ENCODE measurements at regions not wholly inside any gene's neighbourhood (a gene's known extent, or its start where the extent isn't known, plus 50 kb on each side); places are given as distances from the start of the nearest gene placed in this dataset.

DNA sequence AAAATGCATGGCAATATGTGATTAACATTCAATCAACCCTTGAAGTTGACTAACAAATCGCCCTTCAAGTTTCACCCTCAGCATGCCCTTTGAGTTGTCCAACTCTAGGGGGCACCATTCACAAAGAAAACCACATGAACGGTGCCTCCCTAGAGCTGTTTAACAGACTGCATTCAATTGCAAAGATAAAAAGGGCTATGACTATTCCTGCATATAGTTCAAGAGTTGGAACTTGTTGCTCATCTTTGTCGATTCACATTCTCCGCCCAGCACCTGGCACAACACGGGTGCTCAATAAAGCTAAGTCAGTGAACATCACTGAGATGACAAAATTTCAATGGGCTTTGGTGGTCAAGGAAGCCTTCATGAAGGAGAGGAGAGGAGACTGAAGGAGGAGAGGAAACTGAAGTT lies 69.6 kb upstream of the SLC30A5 start:
- Mint-ChIP-seq H3K27me3 (peaks cover 14% of the 10 kb centered on the region), H3K4me3 (no peak overlapping the region), H3K4me1 (ENCODE audit: low read depth) (peaks cover 4% of the 10 kb centered on the region), H3K27ac (no peak overlapping the region), H3K9me3 (no peaks in the 10 kb centered on the region), H3K36me3 (ENCODE audit: low read depth) (no peaks in the 10 kb centered on the region)
- peak; percentile 57 for ATAC-seq (ENCODE audit: poor library complexity)
- Histone ChIP-seq H3K9me3 (ENCODE audit: control insufficient read depth in 1 of 2, insufficient read depth in 1 of 2, low read length in 2 of 2) (no peaks in the 10 kb centered on the region), H3K4me3 (ENCODE audit: low read length) (no peak overlapping the region), H3K36me3 (ENCODE audit: insufficient read depth, low read length) (no peaks in the 10 kb centered on the region), H3K4me1 (ENCODE audit: insufficient read depth, low read length) (no peaks in the 10 kb centered on the region), H3K27me3 (ENCODE audit: control insufficient read depth in 1 of 2, insufficient read depth in 2 of 2, low read length in 2 of 2) (no peaks in the 10 kb centered on the region), H3K27ac (ENCODE audit: low read depth in 1 of 2, low read length in 2 of 2) (no peak overlapping the region)
- intact Hi-C loops (cut with DNase I, micrococcal nuclease): no loop called here
- ChIA-PET POLR2A (no interaction called here), CTCF (interaction anchor here (1.2 kb wide), 1 partner anchor 310 kb away, joined by 3 read pairs; no protein-coding TSS in a partner anchor)
- DNase-seq: peak in 4 of 14 experiments; percentile 13 to 50 (median 40)
- TF ChIP-seq, protein P1, sequence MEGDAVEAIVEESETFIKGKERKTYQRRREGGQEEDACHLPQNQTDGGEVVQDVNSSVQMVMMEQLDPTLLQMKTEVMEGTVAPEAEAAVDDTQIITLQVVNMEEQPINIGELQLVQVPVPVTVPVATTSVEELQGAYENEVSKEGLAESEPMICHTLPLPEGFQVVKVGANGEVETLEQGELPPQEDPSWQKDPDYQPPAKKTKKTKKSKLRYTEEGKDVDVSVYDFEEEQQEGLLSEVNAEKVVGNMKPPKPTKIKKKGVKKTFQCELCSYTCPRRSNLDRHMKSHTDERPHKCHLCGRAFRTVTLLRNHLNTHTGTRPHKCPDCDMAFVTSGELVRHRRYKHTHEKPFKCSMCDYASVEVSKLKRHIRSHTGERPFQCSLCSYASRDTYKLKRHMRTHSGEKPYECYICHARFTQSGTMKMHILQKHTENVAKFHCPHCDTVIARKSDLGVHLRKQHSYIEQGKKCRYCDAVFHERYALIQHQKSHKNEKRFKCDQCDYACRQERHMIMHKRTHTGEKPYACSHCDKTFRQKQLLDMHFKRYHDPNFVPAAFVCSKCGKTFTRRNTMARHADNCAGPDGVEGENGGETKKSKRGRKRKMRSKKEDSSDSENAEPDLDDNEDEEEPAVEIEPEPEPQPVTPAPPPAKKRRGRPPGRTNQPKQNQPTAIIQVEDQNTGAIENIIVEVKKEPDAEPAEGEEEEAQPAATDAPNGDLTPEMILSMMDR (IDR thresholded peaks at IDR 0.05): peak; percentile 28

DNA sequence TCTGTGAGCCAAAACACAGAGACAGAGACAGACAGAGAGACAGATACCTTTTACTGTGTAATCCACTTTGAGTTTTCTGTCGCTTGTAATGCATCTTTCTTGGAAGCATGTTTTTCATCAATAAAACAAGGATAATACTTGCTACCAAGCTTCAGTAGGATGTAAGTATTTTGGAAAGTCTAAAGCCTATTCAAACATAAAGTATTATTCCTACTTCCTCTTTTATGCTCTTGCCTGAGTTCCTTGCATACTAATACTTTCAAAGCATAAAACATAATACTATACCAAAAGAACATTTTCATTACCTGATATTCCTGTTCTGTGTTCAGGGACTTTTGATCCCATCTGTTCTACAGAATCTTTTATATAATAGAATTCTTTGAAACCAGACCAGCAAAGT lies 64.5 kb upstream of the SLC30A5 start:
- no peaks in the 10 kb centered on the region for H3K27me3 ChIP-seq (ENCODE audit: control insufficient read depth in 1 of 2, insufficient read depth in 2 of 2, low read length in 2 of 2)
- DNase-seq: no peak
- H3K36me3 ChIP-seq (ENCODE audit: insufficient read depth, low read length): no peaks in the 10 kb centered on the region
- ChIA-PET CTCF (no interaction called here), POLR2A (no interaction called here)
- no peaks in the 10 kb centered on the region for H3K36me3 Mint-ChIP-seq (ENCODE audit: low read depth)
- no peak overlapping the region for H3K27ac Mint-ChIP-seq
- H3K9me3 Mint-ChIP-seq: no peaks in the 10 kb centered on the region
- H3K4me3 Mint-ChIP-seq: no peak overlapping the region
- TF ChIP-seq, protein P1 (IDR thresholded peaks at IDR 0.05): no peak
- H3K4me1 ChIP-seq (ENCODE audit: insufficient read depth, low read length): no peaks in the 10 kb centered on the region
- H3K27ac ChIP-seq (ENCODE audit: low read depth in 1 of 2, low read length in 2 of 2): no peak overlapping the region
- peaks cover 3% of the 10 kb centered on the region for H3K27me3 Mint-ChIP-seq
- H3K9me3 ChIP-seq (ENCODE audit: control insufficient read depth in 1 of 2, insufficient read depth in 1 of 2, low read length in 2 of 2): no peaks in the 10 kb centered on the region
- intact Hi-C loops (cut with DNase I, micrococcal nuclease): no loop called here
- no peaks in the 10 kb centered on the region for H3K4me1 Mint-ChIP-seq (ENCODE audit: low read depth)
- no peak overlapping the region for H3K4me3 ChIP-seq (ENCODE audit: low read length)
- no peak for ATAC-seq (ENCODE audit: poor library complexity)

DNA sequence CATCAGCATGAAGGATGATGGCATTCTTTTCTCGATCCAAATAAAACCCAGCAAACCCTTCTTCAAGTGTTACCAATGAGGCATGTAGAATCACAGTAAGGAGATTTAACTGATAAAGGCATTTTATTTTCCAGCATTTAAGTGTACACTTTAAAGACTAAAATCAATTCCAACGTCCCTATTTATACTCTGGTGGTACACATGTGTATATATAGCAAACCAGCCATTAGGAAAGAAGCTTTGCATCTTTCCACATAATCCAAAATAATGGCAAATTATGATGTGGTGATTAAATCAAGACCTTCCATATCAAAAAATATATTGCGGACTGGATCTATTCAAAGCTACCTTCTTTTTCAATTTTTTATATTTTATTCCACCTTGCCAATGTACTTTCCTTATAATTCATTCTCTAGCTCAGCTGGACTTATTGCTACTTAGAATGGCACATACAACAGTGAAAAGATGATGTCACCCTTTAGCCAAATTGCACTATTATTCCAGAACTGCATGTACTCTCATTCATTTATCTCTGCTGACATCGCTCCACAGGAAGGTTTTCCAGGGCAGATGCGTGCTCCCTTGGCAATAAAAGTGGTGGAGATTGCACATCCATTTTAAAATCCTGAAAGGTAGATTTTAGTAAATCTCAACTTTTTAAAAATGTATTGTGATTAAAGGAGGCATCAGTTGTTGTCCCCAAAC lies 63.3 kb upstream of the SLC30A5 start:
- Mint-ChIP-seq H3K4me1 (ENCODE audit: low read depth) (no peaks in the 10 kb centered on the region), H3K27me3 (no peaks in the 10 kb centered on the region), H3K4me3 (no peak overlapping the region), H3K36me3 (ENCODE audit: low read depth) (no peaks in the 10 kb centered on the region), H3K9me3 (no peaks in the 10 kb centered on the region), H3K27ac (no peak overlapping the region)
- TF ChIP-seq, protein P1 (IDR thresholded peaks at IDR 0.05): no peak
- intact Hi-C loops (cut with DNase I, micrococcal nuclease): no loop called here
- no peak for DNase-seq
- Histone ChIP-seq H3K4me1 (ENCODE audit: insufficient read depth, low read length) (no peaks in the 10 kb centered on the region), H3K27me3 (ENCODE audit: control insufficient read depth in 1 of 2, insufficient read depth in 2 of 2, low read length in 2 of 2) (no peaks in the 10 kb centered on the region), H3K4me3 (ENCODE audit: low read length) (no peak overlapping the region), H3K36me3 (ENCODE audit: insufficient read depth, low read length) (no peaks in the 10 kb centered on the region), H3K9me3 (ENCODE audit: control insufficient read depth in 1 of 2, insufficient read depth in 1 of 2, low read length in 2 of 2) (no peaks in the 10 kb centered on the region), H3K27ac (ENCODE audit: low read depth in 1 of 2, low read length in 2 of 2) (no peak overlapping the region)
- ChIA-PET CTCF (no interaction called here), POLR2A (no interaction called here)
- no peak for ATAC-seq (ENCODE audit: poor library complexity)

Measured in CD4-positive, alpha-beta T cell (primary cell).